ENCODE measurements at regions not wholly inside any gene's neighbourhood (a gene's known extent, or its start where the extent isn't known, plus 50 kb on each side); places are given as distances from the start of the nearest gene placed in this dataset.
"Not testable (repeated sequence)": the region's sequence is repeated elsewhere in the genome, so short reads cannot be mapped to it uniquely, and the experiment has no call there.

DNA sequence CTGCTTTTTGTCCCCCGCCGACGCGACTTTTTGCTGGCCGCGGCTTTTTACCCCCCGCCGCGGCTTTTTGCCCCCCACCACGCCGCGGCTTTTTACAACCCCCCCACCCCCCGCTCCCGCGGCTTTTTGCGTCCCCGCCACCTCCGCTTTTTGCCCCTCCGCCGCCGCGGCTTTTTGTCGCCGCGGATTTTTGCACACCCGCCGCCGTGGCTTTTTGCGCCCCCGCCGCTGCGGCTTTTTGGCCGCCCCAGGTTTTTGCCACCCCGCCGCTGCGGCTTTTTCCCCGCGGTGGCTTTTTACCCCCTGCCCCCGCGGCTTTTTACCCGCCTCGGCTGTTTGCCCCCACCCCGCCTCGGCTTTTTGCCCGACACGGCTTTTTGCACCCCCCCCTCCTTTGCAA is 205.5 kb downstream of the CCT8L2 start:
- no peak overlapping the region for H3K9ac ChIP-seq (ENCODE audit: low read length)
- no peaks in the 10 kb centered on the region for H3K9me3 ChIP-seq (ENCODE audit: insufficient read depth, low read length)
- TF ChIP-seq, protein P1, sequence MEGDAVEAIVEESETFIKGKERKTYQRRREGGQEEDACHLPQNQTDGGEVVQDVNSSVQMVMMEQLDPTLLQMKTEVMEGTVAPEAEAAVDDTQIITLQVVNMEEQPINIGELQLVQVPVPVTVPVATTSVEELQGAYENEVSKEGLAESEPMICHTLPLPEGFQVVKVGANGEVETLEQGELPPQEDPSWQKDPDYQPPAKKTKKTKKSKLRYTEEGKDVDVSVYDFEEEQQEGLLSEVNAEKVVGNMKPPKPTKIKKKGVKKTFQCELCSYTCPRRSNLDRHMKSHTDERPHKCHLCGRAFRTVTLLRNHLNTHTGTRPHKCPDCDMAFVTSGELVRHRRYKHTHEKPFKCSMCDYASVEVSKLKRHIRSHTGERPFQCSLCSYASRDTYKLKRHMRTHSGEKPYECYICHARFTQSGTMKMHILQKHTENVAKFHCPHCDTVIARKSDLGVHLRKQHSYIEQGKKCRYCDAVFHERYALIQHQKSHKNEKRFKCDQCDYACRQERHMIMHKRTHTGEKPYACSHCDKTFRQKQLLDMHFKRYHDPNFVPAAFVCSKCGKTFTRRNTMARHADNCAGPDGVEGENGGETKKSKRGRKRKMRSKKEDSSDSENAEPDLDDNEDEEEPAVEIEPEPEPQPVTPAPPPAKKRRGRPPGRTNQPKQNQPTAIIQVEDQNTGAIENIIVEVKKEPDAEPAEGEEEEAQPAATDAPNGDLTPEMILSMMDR (IDR thresholded peaks at IDR 0.05; ENCODE audit: low read depth, low read length): no peak
- no peak for TF ChIP-seq EZH2phosphoT487 (IDR thresholded peaks at IDR 0.05; ENCODE audit: low read depth)

GRCh38 chr22:16361328-16361727 is 231.3 kb downstream of the CCT8L2 start:
- H3K9me3 ChIP-seq (ENCODE audit: insufficient read depth, low read length); H4K20me1 ChIP-seq (ENCODE audit: insufficient read depth, low read length); H3K27me3 ChIP-seq (ENCODE audit: low read depth, low read length); H3K4me3 ChIP-seq (ENCODE audit: low read length); H3K79me2 ChIP-seq (ENCODE audit: low read length); H3K27ac ChIP-seq (ENCODE audit: low read length); H2AFZ ChIP-seq (ENCODE audit: low read depth, low read length); H3K9ac ChIP-seq (ENCODE audit: low read length); H3K4me1 ChIP-seq (ENCODE audit: low read length); H3K36me3 ChIP-seq (replicated peaks; ENCODE audit: low read depth, low read length); H3K4me2 ChIP-seq (ENCODE audit: low read length): not testable (repeated sequence)

More for the DNA sequence above, 205.5 kb downstream of the CCT8L2 start:
- Histone ChIP-seq H3K79me2 (ENCODE audit: low read length) (no peaks in the 10 kb centered on the region), H4K20me1 (ENCODE audit: insufficient read depth, low read length) (no peaks in the 10 kb centered on the region), H3K4me1 (ENCODE audit: low read length) (no peaks in the 10 kb centered on the region), H3K36me3 (replicated peaks; ENCODE audit: low read depth, low read length) (no peaks in the 10 kb centered on the region), H3K27me3 (ENCODE audit: low read depth, low read length) (no peaks in the 10 kb centered on the region), H2AFZ (ENCODE audit: low read depth, low read length) (no peak overlapping the region), H3K4me2 (ENCODE audit: low read length) (no peak overlapping the region), H3K27ac (ENCODE audit: low read length) (no peak overlapping the region), H3K4me3 (ENCODE audit: low read length) (no peak overlapping the region)

DNA sequence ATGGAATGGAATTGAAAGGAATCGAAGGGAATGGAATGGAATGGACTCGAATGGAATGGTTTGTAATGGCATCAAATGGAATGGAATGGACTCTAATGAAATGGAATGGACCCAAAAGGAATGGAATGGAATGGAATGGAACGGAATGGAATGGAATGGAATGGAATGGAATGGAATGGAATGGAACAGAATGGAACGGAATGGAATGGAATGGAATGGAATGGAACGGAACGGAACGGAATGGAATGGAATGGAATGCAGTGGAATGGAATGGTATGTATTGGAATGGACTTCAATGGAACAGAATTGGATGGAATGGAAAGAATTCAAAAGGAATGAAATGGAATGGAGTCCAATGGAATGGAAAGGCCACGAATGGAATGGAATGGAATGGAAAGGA is 240.0 kb downstream of the CCT8L2 start:
- not testable (repeated sequence) for H3K27ac ChIP-seq (ENCODE audit: low read length); H3K4me2 ChIP-seq (ENCODE audit: low read length); H3K4me1 ChIP-seq (ENCODE audit: low read length); H3K27me3 ChIP-seq (ENCODE audit: low read depth, low read length); H3K9ac ChIP-seq (ENCODE audit: low read length); H2AFZ ChIP-seq (ENCODE audit: low read depth, low read length); H4K20me1 ChIP-seq (ENCODE audit: insufficient read depth, low read length); H3K79me2 ChIP-seq (ENCODE audit: low read length); H3K36me3 ChIP-seq (replicated peaks; ENCODE audit: low read depth, low read length); H3K9me3 ChIP-seq (ENCODE audit: insufficient read depth, low read length); H3K4me3 ChIP-seq (ENCODE audit: low read length)

DNA sequence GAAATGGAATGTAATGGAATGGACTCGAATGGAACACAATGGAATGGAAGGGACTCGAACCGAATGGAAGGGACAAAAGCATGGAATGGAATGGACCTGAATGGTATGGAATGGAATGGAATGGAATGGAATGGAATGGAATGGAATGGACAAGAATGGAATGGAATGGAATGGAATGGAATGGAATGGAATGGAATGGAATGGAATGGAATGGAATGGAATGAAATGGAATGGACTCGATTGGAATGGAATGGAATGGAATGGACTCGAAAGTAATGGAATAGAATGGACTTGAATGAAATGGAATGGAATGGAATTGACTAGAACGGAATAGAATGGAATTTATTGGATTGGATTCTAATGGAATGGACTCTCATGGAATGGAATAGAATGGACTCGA is 245.5 kb downstream of the CCT8L2 start:
- not testable (repeated sequence) for H3K4me3 ChIP-seq (ENCODE audit: low read length); H3K36me3 ChIP-seq (replicated peaks; ENCODE audit: low read depth, low read length); H3K79me2 ChIP-seq (ENCODE audit: low read length); H2AFZ ChIP-seq (ENCODE audit: low read depth, low read length); H3K9ac ChIP-seq (ENCODE audit: low read length); H3K27me3 ChIP-seq (ENCODE audit: low read depth, low read length); H3K27ac ChIP-seq (ENCODE audit: low read length); H4K20me1 ChIP-seq (ENCODE audit: insufficient read depth, low read length); H3K4me1 ChIP-seq (ENCODE audit: low read length); H3K4me2 ChIP-seq (ENCODE audit: low read length); H3K9me3 ChIP-seq (ENCODE audit: insufficient read depth, low read length)

DNA sequence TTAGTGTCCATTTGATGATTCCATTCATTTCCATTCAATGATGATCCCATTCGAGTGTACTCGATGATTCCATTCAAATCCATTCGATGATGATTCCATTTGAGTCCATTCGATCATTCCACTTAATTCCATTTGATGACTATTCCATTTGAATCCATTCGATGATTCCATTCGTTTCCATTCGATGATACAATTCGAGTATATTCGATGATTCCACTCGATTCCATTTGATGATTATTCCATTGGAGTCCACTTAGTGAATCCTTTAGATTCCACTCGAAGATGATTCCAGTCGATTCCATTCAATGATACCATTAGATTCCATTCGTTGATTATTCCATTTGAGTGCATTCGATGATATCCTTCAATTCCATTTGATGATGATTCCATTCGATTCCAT is 277.0 kb downstream of the CCT8L2 start:
- H4K20me1 ChIP-seq (ENCODE audit: insufficient read depth, low read length); H3K27me3 ChIP-seq (ENCODE audit: low read depth, low read length); H3K4me1 ChIP-seq (ENCODE audit: low read length); H3K4me2 ChIP-seq (ENCODE audit: low read length); H3K9ac ChIP-seq (ENCODE audit: low read length); H3K36me3 ChIP-seq (replicated peaks; ENCODE audit: low read depth, low read length); H2AFZ ChIP-seq (ENCODE audit: low read depth, low read length); H3K9me3 ChIP-seq (ENCODE audit: insufficient read depth, low read length); H3K4me3 ChIP-seq (ENCODE audit: low read length); H3K27ac ChIP-seq (ENCODE audit: low read length); H3K79me2 ChIP-seq (ENCODE audit: low read length): not testable (repeated sequence)

Measured in OCI-LY3 (cell line).